CD14-positive monocyte (primary cell): ENCODE measurements at regions not wholly inside any gene's neighbourhood (a gene's known extent, or its start where the extent isn't known, plus 50 kb on each side); places are given as distances from the start of the nearest gene placed in this dataset.
"Not testable (repeated sequence)": the region's sequence is repeated elsewhere in the genome, so short reads cannot be mapped to it uniquely, and the experiment has no call there.

Source experiments
- DNase-seq, 3 donors: peaks; one replicate each; pipeline ENCODE4 v3.0.0-alpha.2; 2011 to 2022
- H2AFZ ChIP-seq: 2 replicates; pipeline ENCODE4 v1.6.0; 2012; ENCODE audit warnings: mild to moderate bottlenecking, low read depth, low read length, inconsistent platforms; ENCODE audit not compliant: insufficient read depth, poor library complexity, severe bottlenecking
- H3K27ac ChIP-seq, 2 donors: 1 replicate in 1 of 2; 2 replicates in 1 of 2; pipeline ENCODE4 v1.5.1; 2012 to 2013; ENCODE audit warnings: low read length in 2 of 2, control low read depth in 1 of 2, inconsistent platforms in 1 of 2, low read depth in 1 of 2, mild to moderate bottlenecking in 1 of 2
- H3K27me3 ChIP-seq, 2 donors: one replicate each; pipeline versions ENCODE4 v1.6.0 to v1.6.1; 2011 to 2013; ENCODE audit warnings: low read length in 2 of 2; ENCODE audit not compliant: control insufficient read depth in 2 of 2, insufficient read depth in 2 of 2
- H3K36me3 ChIP-seq, 2 donors: replicated peaks in 1 of 2; 1 replicate in 1 of 2; 2 replicates in 1 of 2; pipeline versions ENCODE4 v1.5.1 to v1.6.1; 2012 to 2013; ENCODE audit warnings: low read length in 2 of 2, control low read depth in 1 of 2, inconsistent platforms in 1 of 2, mild to moderate bottlenecking in 1 of 2; ENCODE audit not compliant: insufficient read depth in 2 of 2, control insufficient read depth in 1 of 2
- H3K4me1 ChIP-seq, 2 donors: 1 replicate in 1 of 2; 2 replicates in 1 of 2; pipeline versions ENCODE4 v1.5.1 to v1.6.1; 2012 to 2013; ENCODE audit warnings: low read length in 2 of 2, control low read depth in 1 of 2, inconsistent platforms in 1 of 2, mild to moderate bottlenecking in 1 of 2, moderate library complexity in 1 of 2; ENCODE audit not compliant: insufficient read depth in 2 of 2, control insufficient read depth in 1 of 2
- H3K4me2 ChIP-seq: replicated peaks from 2 replicates; pipeline ENCODE3; 2012; ENCODE audit warnings: low read length, moderate library complexity, mild to moderate bottlenecking; ENCODE audit not compliant: poor library complexity, severe bottlenecking; ENCODE audit errors: extremely low read depth
- H3K4me3 ChIP-seq, 3 experiments: fragments of 200-600 bp in 1 of 3; sonication (generic) in 1 of 3; replicated peaks in 1 of 3; 1 replicate in 2 of 3; 2 replicates in 1 of 3; pipeline ENCODE4 v1.5.1; 2011 to 2013; ENCODE audit warnings: low read length in 3 of 3, mild to moderate bottlenecking in 3 of 3, control low read depth in 2 of 3, low read depth in 2 of 3, inconsistent platforms in 1 of 3, moderate library complexity in 1 of 3
- H3K79me2 ChIP-seq: 2 replicates; pipeline ENCODE4 v1.6.0; 2012; ENCODE audit warnings: mild to moderate bottlenecking, control low read depth, inconsistent platforms, low read length, moderate library complexity; ENCODE audit not compliant: insufficient read depth
- H3K9ac ChIP-seq: 2 replicates; pipeline ENCODE4 v1.6.0; 2017; ENCODE audit warnings: low read length, mild to moderate bottlenecking; ENCODE audit not compliant: insufficient read depth, poor library complexity, severe bottlenecking
- H3K9me3 ChIP-seq, 2 donors: replicated peaks in 1 of 2; 1 replicate in 1 of 2; 2 replicates in 1 of 2; pipeline versions ENCODE4 v1.5.1 to v1.6.1; 2012 to 2013; ENCODE audit warnings: low read length in 2 of 2, control low read depth in 1 of 2; ENCODE audit not compliant: control insufficient read depth in 1 of 2, insufficient read depth in 1 of 2
- H4K20me1 ChIP-seq: 2 replicates; pipeline ENCODE4 v1.6.0; 2012; ENCODE audit warnings: mild to moderate bottlenecking, low read length, control low read depth, moderate library complexity; ENCODE audit not compliant: insufficient read depth
- H3K27ac Mint-ChIP-seq, 7 donors: one replicate each; pipeline ENCODE4 v1.8.0; 2020; ENCODE audit warnings: mild to moderate bottlenecking in 7 of 7, mixed read lengths in 7 of 7, moderate library complexity in 6 of 7, inconsistent platforms in 2 of 7
- H3K27me3 Mint-ChIP-seq, 3 donors: one replicate each; pipeline ENCODE4 v1.8.0; 2021 to 2022; ENCODE audit warnings: low read depth in 3 of 3, mild to moderate bottlenecking in 3 of 3, mixed read lengths in 3 of 3, moderate library complexity in 3 of 3, inconsistent platforms in 1 of 3
- H3K36me3 Mint-ChIP-seq, 2 donors: one replicate each; pipeline ENCODE4 v1.8.0; 2020; ENCODE audit warnings: mixed read lengths in 2 of 2, inconsistent platforms in 1 of 2, mild to moderate bottlenecking in 1 of 2
- H3K4me1 Mint-ChIP-seq: one replicate; pipeline ENCODE4 v1.8.0; 2020; ENCODE audit warnings: mild to moderate bottlenecking, mixed read lengths
- H3K4me3 Mint-ChIP-seq, 2 donors: one replicate each; pipeline ENCODE4 v1.8.0; 2020; ENCODE audit warnings: mild to moderate bottlenecking in 2 of 2, mixed read lengths in 2 of 2, moderate library complexity in 1 of 2
- H3K9me3 Mint-ChIP-seq, 7 donors: one replicate each; pipeline ENCODE4 v1.8.0; 2020 to 2022; ENCODE audit warnings: mixed read lengths in 7 of 7, mild to moderate bottlenecking in 6 of 7, moderate library complexity in 6 of 7, inconsistent platforms in 2 of 7
- CTCF ChIP-seq: fragments of 200-600 bp; IDR thresholded peaks from one replicate; pipeline ENCODE4 v1.8.0; 2022; ENCODE audit warnings: antibody characterized with exemption, mild to moderate bottlenecking
- WGBS: methylation state at CpG from one replicate; pipeline ENCODE4 v1.1.5; 2013; ENCODE audit warnings: missing lambda C conversion rate; ENCODE audit not compliant: insufficient coverage; 5-methylcytosine and 5-hydroxymethylcytosine counted together
- intact Hi-C, 2 donors: fragments of 100-400 bp; cut with micrococcal nuclease; formaldehyde crosslinking; loops; one replicate each; pipeline versions ENCODE4 v1.15.0 to v1.15.1; 2023

- H3K4me1 ChIP-seq: no peaks in the 10 kb centered on the region
- H3K27ac ChIP-seq: no peak overlapping the region
- H3K9me3 Mint-ChIP-seq: peaks cover 0 to 3% (median 0%) of the 10 kb centered on the region in 7 donors
These were observed 1344.5 kb upstream of the PCDH7 start for GRCh38 chr4:29375716-29376115.

GRCh38 chr4:29378237-29378636 is 1341.9 kb upstream of the PCDH7 start:
- H3K36me3 Mint-ChIP-seq, H3K4me1 ChIP-seq, H3K27ac Mint-ChIP-seq, H3K36me3 ChIP-seq, H3K27ac ChIP-seq, H3K4me3 ChIP-seq, H3K27me3 ChIP-seq, H3K4me2 ChIP-seq, H3K9me3 ChIP-seq, H4K20me1 ChIP-seq, H3K9me3 Mint-ChIP-seq, H3K9ac ChIP-seq, intact Hi-C loops, H3K4me1 Mint-ChIP-seq, H3K27me3 Mint-ChIP-seq, H2AFZ ChIP-seq, H3K4me3 Mint-ChIP-seq, DNase-seq, H3K79me2 ChIP-seq: not testable (repeated sequence)

More at GRCh38 chr4:29375716-29376115, 1344.5 kb upstream of the PCDH7 start:
- intact Hi-C loops: no loop called here
- H3K27me3 ChIP-seq: no peaks in the 10 kb centered on the region
- H3K4me3 ChIP-seq: no peak overlapping the region
- no peaks in the 10 kb centered on the region for H3K36me3 ChIP-seq
- WGBS: no CpG with 5 or more reads among the region's 1 CpG
- H3K4me3 Mint-ChIP-seq: no peak overlapping the region
- no peaks in the 10 kb centered on the region for H3K36me3 Mint-ChIP-seq
- H3K9ac ChIP-seq: no peak overlapping the region
- no peaks in the 10 kb centered on the region for H3K4me1 Mint-ChIP-seq
- peaks cover 0 to 2% (median 1%) of the 10 kb centered on the region in 3 donors for H3K27me3 Mint-ChIP-seq
- TF ChIP-seq CTCF: no peak
- H4K20me1 ChIP-seq: no peaks in the 10 kb centered on the region
- no peaks in the 10 kb centered on the region for H3K9me3 ChIP-seq
- no peaks in the 10 kb centered on the region for H3K79me2 ChIP-seq
- no peak for DNase-seq
- no peak overlapping the region for H3K4me2 ChIP-seq
- H3K27ac Mint-ChIP-seq: no peak overlapping the region
- no peak overlapping the region for H2AFZ ChIP-seq
